HK-2 (cell line): ENCODE measurements at regions not wholly inside any gene's neighbourhood (a gene's known extent, or its start where the extent isn't known, plus 50 kb on each side); places are given as distances from the start of the nearest gene placed in this dataset.
"Not testable (repeated sequence)": the region's sequence is repeated elsewhere in the genome, so short reads cannot be mapped to it uniquely, and the experiment has no call there.

ENCODE experiments used
- DNase-seq: peaks from one replicate; pipeline ENCODE4 v3.0.0-alpha.2; 2018; ENCODE audit not compliant: unreplicated experiment

- DNase-seq: no peak
Measured at GRCh38 chr4:84286048-84286447, 213.0 kb downstream of the NKX6-1 start.

- no peak for DNase-seq
Measured at GRCh38 chr4:84279678-84280077, 219.4 kb downstream of the NKX6-1 start.

GRCh38 chr4:84277923-84278322, 221.2 kb downstream of the NKX6-1 start:
- no peak for DNase-seq

GRCh38 chr4:84276752-84277151, 222.3 kb downstream of the NKX6-1 start:
- DNase-seq: no peak

- DNase-seq: no peak
Measured at GRCh38 chr4:84269536-84270044, 229.5 kb downstream of the NKX6-1 start.

- no peak for DNase-seq
Measured at GRCh38 chr4:84264652-84265051, 234.4 kb downstream of the NKX6-1 start.

DNA sequence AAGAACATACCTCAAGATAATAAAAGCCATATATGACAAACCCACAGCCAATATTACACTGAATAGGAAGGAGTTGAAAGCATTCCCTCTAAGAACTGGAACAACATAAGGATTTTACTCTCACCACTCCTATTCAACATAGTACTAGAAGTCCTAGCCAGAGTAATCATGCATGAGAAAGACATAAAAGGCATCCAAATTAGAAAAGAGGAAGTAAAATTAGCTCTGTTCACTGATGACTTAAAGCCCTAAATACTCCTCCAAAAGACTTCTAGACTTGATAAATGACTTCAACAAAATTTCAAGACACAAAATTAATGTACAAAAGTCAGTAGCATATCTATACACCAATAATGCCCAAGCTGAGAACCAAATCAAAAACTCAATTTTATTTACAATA, 235.7 kb downstream of the NKX6-1 start:
- no peak for DNase-seq

DNA sequence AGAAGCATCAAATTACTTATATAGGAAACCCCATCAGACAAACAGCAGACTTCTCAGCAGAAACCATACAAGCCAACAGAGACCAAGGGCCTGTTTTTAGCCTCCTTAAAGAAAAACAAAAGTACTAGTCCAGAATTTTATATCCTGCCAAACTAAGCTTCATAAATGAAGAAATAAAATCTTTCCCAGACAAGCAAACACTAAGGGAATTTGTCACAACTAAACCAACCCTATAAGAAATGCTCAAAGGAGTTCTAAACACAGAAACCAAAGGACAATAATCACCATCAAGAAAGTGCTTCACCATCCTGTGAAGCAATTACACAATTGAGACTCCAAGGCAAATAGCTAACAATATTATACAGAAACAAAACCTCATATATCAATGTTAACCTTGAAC, 238.6 kb downstream of the NKX6-1 start:
- no peak for DNase-seq

- peak; percentile 17 for DNase-seq
Measured at GRCh38 chr4:84258905-84259830, 239.9 kb downstream of the NKX6-1 start.

DNA sequence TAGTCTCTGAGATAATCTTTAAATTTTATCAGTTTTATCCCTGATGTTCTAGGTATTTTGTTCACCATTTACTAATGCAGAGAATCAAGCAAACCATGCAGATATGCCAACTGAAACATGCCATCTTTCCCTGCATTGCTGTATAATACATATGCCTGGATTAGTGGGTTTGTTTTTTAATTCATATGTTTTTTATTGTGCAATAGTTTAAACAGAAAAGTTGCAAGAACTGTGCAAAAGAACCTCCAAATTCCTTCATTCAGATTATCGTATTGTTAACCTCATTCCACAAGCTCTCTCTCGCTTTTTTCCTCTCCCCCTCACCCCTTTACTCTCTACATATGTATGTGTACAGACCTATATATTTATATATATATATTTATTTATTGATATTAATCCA, 244.6 kb downstream of the NKX6-1 start:
- no peak for DNase-seq

DNA sequence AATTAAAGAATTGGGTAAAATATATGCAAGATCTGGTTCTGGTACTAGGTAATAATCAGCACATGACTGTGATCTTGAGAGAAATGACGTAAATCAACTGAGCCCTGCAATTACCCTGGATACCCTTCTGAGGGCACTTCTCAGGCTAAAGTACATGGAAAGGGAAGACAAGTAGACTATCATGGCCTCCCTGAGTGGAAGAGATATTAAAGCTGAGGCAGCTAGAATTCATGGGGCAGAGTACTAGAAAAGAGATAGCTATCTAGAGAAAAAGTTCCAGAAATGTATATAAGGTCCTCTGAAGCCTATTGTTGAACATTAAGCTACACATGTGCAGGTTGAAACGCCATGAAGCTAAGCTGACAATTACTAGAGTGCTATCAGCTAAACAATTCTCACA, 249.6 kb downstream of the NKX6-1 start:
- DNase-seq: no peak

GRCh38 chr4:84245042-84245441, 254.1 kb downstream of the NKX6-1 start:
- DNase-seq: not testable (repeated sequence)

DNA sequence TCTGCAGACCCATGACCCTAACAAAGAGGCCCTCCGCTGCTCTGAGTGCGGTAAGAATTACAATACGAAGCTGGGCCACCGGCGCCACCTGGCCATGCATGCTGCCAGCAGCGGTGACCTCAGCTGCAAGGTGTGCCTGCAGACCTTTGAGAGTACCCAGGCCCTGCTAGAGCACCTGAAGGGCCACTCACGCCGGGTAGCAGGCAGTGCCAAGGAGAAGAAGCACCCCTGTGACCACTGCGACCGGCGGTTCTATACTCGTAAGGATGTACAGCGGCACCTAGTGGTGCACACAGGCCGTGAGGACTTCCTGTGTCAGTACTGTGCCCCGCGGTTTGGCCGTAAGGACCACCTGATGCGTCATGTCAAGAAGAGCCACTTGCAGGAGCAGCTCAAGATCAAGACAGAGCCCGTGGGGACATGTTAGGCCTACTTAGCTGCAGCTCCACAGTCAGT, 254.7 kb downstream of the NKX6-1 start:
- not testable (repeated sequence) for DNase-seq

- no peak for DNase-seq
Measured at GRCh38 chr4:84243685-84244084, 255.4 kb downstream of the NKX6-1 start.

DNA sequence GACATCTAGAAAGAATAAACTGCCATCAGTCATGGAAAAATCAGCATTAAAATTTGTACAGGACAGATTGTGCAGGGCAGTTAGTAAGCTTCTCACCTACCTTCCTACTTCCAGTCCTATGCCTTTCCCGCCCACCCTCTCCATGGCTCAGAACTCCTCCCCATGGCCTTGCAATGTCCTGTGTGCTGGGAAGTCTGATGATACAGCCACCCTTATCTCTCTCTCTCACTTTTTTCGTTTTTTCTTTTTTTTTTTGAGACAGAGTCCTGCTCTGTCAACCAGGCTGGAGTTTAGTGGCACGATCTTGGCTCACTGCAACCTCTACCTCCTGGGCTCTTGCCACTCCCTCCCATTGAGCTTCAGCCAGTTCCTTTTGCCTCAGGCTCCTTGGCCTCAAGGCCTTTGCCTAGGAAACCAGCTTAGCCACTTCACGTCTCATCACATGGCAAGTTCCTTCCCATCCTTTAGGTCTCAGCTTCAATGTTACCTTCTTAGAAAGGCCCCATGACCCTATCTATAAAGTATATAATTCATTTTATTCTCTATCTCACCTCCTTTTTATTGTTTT, 259.7 kb downstream of the NKX6-1 start:
- DNase-seq: no peak

DNA sequence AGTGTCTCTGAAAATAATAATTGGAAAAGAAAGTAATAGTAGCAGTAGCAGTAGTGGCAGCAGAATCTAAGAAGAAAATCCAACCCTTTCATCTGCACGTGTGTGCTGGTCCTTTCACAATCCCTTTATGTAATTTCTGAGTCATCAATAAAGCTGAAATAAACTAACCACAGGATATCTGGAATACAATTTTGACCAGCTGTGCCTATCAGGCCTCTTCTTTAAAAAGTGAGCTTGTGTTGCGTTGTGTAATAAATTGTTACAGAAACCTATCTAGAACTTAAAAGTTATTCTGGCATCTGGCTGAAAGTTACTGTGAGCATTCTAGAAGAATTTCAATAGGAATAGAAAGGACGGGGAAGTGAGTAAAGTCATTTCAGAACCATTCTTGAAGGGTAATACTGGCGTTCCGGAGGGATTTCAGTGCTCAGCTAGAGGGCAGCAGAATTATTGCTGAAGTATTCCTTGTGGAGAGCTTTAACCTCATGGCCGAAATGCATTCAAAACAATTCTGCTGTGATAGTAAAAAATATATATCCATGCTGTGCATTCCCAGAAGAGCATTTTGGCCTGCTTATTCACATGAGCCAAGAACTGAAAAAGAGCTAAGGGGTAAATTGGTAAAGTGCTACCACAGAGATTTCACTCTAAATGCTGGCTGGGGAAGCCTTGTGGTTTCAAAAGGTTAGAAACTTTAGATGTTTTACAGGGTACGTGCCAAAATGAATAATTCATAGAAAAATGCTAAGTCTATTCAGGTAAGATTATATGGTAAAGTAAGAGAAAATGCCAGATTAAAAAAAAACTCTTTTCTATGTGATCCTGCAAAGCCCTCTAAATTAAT, 260.6 kb downstream of the NKX6-1 start:
- no peak for DNase-seq

- no peak for DNase-seq
Measured at GRCh38 chr4:84237008-84237407, 262.1 kb downstream of the NKX6-1 start.

DNA sequence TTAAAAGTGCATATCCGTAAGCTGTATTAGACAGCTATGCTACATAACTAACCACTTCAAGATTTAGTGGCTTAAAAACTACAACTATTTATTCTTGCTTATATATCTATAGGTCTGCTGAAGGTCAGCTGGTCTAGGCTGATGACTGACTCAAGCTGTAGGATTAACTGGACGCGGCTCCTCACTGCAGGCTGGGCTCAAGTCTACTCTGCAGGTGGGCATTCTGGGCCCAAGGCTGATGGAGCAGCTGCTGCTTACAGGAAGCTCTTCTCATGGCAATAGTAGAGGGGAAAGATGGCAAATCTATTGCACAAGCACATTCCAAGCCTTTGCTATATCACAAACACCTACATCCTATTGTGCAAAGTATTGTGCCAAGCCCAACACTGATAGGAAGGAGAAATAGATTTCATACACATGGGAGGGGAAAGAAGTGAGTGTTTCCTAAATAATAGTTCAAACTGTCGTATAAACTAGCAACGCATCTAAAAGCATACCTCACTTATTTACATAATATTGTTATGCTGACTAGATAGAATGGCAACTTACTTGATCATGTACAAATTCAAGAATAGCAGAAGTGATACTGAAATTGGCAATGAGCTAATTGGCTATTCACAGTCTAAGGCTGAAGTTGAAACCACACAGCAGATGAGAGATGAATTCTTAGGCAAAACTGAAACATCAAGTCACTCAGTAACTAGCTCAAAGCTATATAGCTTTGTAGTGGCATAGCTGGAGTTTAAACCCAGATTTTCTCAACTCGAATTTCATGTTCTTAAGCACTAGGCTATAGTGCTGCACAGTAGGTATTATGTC, 263.8 kb downstream of the NKX6-1 start:
- no peak for DNase-seq

DNA sequence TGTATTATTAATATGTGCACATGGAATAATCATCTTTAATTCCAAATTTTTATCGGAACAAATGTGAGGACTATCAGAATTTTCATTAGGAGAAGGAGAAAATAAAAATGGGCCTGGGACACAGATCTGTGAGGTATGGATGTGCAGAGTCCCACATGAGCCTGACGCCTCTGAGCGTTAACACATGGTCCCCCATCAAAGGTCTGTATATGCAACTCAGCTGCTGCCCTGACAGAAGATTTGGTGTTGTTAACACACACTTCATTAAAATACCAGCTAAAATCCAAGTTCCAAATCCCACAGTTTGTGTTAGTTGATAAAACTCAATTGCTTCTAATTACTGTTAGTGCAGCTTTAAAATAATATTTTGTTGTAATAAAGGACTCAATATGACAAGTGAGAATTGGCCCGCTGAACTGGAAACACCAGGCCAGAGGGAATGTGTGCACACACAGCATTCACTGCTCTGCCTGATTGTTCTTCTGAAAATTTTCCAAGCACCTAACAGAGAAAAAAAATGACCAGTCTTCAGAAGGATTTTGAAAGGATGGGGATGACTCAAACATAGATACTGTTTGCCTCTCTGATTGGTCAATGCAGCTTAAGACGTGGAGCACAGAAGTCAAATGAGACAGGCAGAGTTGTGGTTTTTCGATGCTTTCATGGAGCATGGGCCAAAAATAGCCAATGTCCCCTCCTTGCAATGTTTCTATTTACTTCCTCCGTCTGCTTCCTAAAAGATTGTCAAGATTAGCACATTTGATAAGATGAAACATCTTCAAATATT, 266.6 kb downstream of the NKX6-1 start:
- no peak for DNase-seq

- no peak for DNase-seq
Measured at GRCh38 chr4:84231539-84232055, 267.5 kb downstream of the NKX6-1 start.
